SK-N-SH (cell line): ENCODE measurements at regions not wholly inside any gene's neighbourhood (a gene's known extent, or its start where the extent isn't known, plus 50 kb on each side); places are given as distances from the start of the nearest gene placed in this dataset.

Experiments used
- CTCF ChIA-PET: fragments of 300-600, 350-600 bp; formaldehyde crosslinking; extraction: SDS; loops from one replicate; lab custom pipeline; 2021; lab: Yijun Ruan, JAX
- POLR2A ChIA-PET: fragments of 350-600 bp; sonication (Branson Sonifier 250); formaldehyde crosslinking; extraction: SDS; loops from one replicate; lab custom pipeline; 2020; ENCODE audit warnings: antibody characterized with exemption, inconsistent platforms; lab: Yijun Ruan, JAX
- DNase-seq: peaks from one replicate; pipeline ENCODE4 v3.0.0; 2012
- H2AFZ ChIP-seq: fragments of 200-600 bp; sonication (generic); 2 replicates; pipeline ENCODE4 v1.8.1; 2016; ENCODE audit warnings: antibody characterized with exemption, mild to moderate bottlenecking, low read depth
- H3F3A ChIP-seq: fragments of 200-600 bp; sonication (generic); replicated peaks from 2 replicates; pipeline ENCODE3; 2016; ENCODE audit warnings: antibody characterized with exemption, mild to moderate bottlenecking; ENCODE audit not compliant: insufficient read depth
- H3K27ac ChIP-seq, 2 experiments: fragments of 200-500 bp in 1 of 2; fragments of 200-600 bp in 1 of 2; sonication (Bioruptor generic) in 1 of 2; sonication (generic), shearing (Covaris generic) in 1 of 2; 2 replicates each; pipeline versions ENCODE4 v1.5.1 to v1.6.1; 2014 to 2016; ENCODE audit warnings: low read depth in 2 of 2, inconsistent platforms in 1 of 2, low read length in 1 of 2, mild to moderate bottlenecking in 1 of 2, mixed read lengths in 1 of 2
- H3K27me3 ChIP-seq: fragments of 200-600 bp; sonication (generic), shearing (Covaris generic); 2 replicates; pipeline ENCODE4 v1.6.1; 2016; ENCODE audit warnings: mixed run types; ENCODE audit not compliant: insufficient read depth
- H3K36me3 ChIP-seq, 2 experiments: fragments of 200-500 bp in 1 of 2; fragments of 200-600 bp in 1 of 2; sonication (Bioruptor generic) in 1 of 2; sonication (generic) in 1 of 2; replicated peaks in 1 of 2; 2 replicates each; pipeline versions ENCODE3 to v1.5.1; 2014 to 2016; ENCODE audit warnings: low read length in 1 of 2, mild to moderate bottlenecking in 1 of 2; ENCODE audit not compliant: insufficient read depth in 2 of 2, control insufficient read depth in 1 of 2
- H3K4me1 ChIP-seq, 2 experiments: fragments of 200-500 bp in 1 of 2; fragments of 200-600 bp in 1 of 2; sonication (Bioruptor generic) in 1 of 2; sonication (generic), shearing (Covaris generic) in 1 of 2; 2 replicates each; pipeline versions ENCODE4 v1.5.1 to v1.6.1; 2014 to 2016; ENCODE audit warnings: low read depth in 1 of 2, low read length in 1 of 2, mixed run types in 1 of 2; ENCODE audit not compliant: insufficient read depth in 2 of 2, control insufficient read depth in 1 of 2
- H3K4me2 ChIP-seq: fragments of 200-600 bp; sonication (generic), shearing (Covaris generic); 2 replicates; pipeline ENCODE4 v1.6.1; 2017; ENCODE audit warnings: mixed run types
- H3K4me3 ChIP-seq, 2 experiments: fragments of 200-500 bp in 1 of 2; fragments of 200-600 bp in 1 of 2; sonication (Bioruptor generic) in 1 of 2; sonication (generic), shearing (Covaris generic) in 1 of 2; 2 replicates each; pipeline versions ENCODE4 v1.5.1 to v1.8.1; 2014 to 2016; ENCODE audit warnings: low read depth in 2 of 2, inconsistent platforms in 1 of 2, low read length in 1 of 2, mild to moderate bottlenecking in 1 of 2, mixed read lengths in 1 of 2, moderate library complexity in 1 of 2
- H3K79me2 ChIP-seq: fragments of 200-600 bp; sonication (generic); 2 replicates; pipeline ENCODE4 v1.8.1; 2017; ENCODE audit warnings: mild to moderate bottlenecking; ENCODE audit not compliant: insufficient read depth
- H3K9ac ChIP-seq: fragments of 200-600 bp; sonication (generic); 2 replicates; pipeline ENCODE4 v1.6.1; 2017; ENCODE audit warnings: mixed run types
- H3K9me2 ChIP-seq: fragments of 200-600 bp; sonication (generic); 2 replicates; pipeline ENCODE4 v1.6.1; 2017; ENCODE audit warnings: mixed run types
- H3K9me3 ChIP-seq: fragments of 200-600 bp; sonication (generic); 2 replicates; pipeline ENCODE4 v1.6.1; 2017; ENCODE audit warnings: mixed run types, mild to moderate bottlenecking, moderate library complexity
- H4K20me1 ChIP-seq: fragments of 200-600 bp; sonication (generic); 2 replicates; pipeline ENCODE4 v1.6.1; 2017; ENCODE audit warnings: mild to moderate bottlenecking, mixed run types; ENCODE audit not compliant: insufficient read depth
- CHD2 ChIP-seq: fragments of 150-350 bp; IDR thresholded peaks from 2 replicates; pipeline ENCODE4 v1.6.1; 2018; ENCODE audit warnings: low read length; ENCODE audit not compliant: partially characterized antibody
- ELF1 ChIP-seq: IDR thresholded peaks from 2 replicates; pipeline ENCODE4 v1.4.0; 2012
- GATA2 ChIP-seq: sonication (generic); formaldehyde crosslinking; IDR thresholded peaks from 2 replicates; pipeline ENCODE4 v1.5.0; 2020; ENCODE audit warnings: mild to moderate bottlenecking, missing genetic modification reagents
- MEF2A ChIP-seq: IDR thresholded peaks from 2 replicates; pipeline ENCODE4 v1.4.0; 2012; ENCODE audit warnings: low read depth, borderline replicate concordance
- MXI1 ChIP-seq: IDR thresholded peaks from 2 replicates; pipeline ENCODE4 v1.6.1; 2012; ENCODE audit warnings: mild to moderate bottlenecking, low read depth, low read length, improper control_type of control experiment
- NFIC ChIP-seq: IDR thresholded peaks from 2 replicates; pipeline ENCODE4 v1.4.0; 2012; ENCODE audit warnings: borderline replicate concordance
- NRF1 ChIP-seq: IDR thresholded peaks from 2 replicates; pipeline ENCODE4 v1.6.1; 2012; ENCODE audit warnings: low read depth, mild to moderate bottlenecking, low read length
- POLR2AphosphoS5 ChIP-seq: IDR thresholded peaks from 2 replicates; pipeline ENCODE4 v1.6.1; 2012; ENCODE audit warnings: low read depth, low read length
- RAD21 ChIP-seq: IDR thresholded peaks from 2 replicates; pipeline ENCODE4 v1.6.1; 2012; ENCODE audit warnings: mild to moderate bottlenecking, low read length
- REST ChIP-seq: IDR thresholded peaks from 2 replicates; pipeline ENCODE4 v1.6.1; 2012; ENCODE audit warnings: mild to moderate bottlenecking, low read depth, low read length, moderate library complexity
- RXRA ChIP-seq: IDR thresholded peaks from 2 replicates; pipeline ENCODE4 v1.4.0; 2012; ENCODE audit warnings: low read depth, mild to moderate bottlenecking, borderline replicate concordance
- SIN3A ChIP-seq: IDR thresholded peaks from 2 replicates; pipeline ENCODE4 v1.6.1; 2012; ENCODE audit warnings: low read depth, mild to moderate bottlenecking, low read length, moderate library complexity, borderline replicate concordance
- SMC3 ChIP-seq: IDR thresholded peaks from 2 replicates; pipeline ENCODE4 v1.6.1; 2012; ENCODE audit warnings: low read depth, low read length, improper control_type of control experiment
- TEAD4 ChIP-seq: IDR thresholded peaks from 2 replicates; pipeline ENCODE4 v1.4.0; 2012; ENCODE audit warnings: mild to moderate bottlenecking, borderline replicate concordance; ENCODE audit not compliant: insufficient read depth
- USF1 ChIP-seq: IDR thresholded peaks from 2 replicates; pipeline ENCODE4 v1.4.0; 2012; ENCODE audit warnings: low read depth, borderline replicate concordance
- USF2 ChIP-seq: fragments of 150-350 bp; IDR thresholded peaks from 2 replicates; pipeline ENCODE4 v1.6.1; 2017; ENCODE audit warnings: antibody characterized with exemption, low read length, low read depth, borderline replicate concordance
- whole genome bisulfite sequencing: methylation state at CpG from one replicate; pipeline ENCODE4 v1.1.6; 2017; ENCODE audit warnings: low lambda C conversion rate; 5-methylcytosine and 5-hydroxymethylcytosine counted together
- TF ChIP-seq, protein P1 (sequence below): IDR thresholded peaks from 2 replicates; pipeline ENCODE4 v1.4.0; 2012; ENCODE audit warnings: low read depth
- TF ChIP-seq, protein P2 (sequence below): IDR thresholded peaks from 2 replicates; pipeline ENCODE4; 2012

GRCh38 chr11:100556781-100557180 is 130.3 kb upstream of the ARHGAP42 start:
- no peaks in the 10 kb centered on the region for H3K9me2 ChIP-seq
- peaks cover 13% of the 10 kb centered on the region for H3K27me3 ChIP-seq
- H4K20me1 ChIP-seq = no peaks in the 10 kb centered on the region
- H3K36me3 ChIP-seq = no peaks in the 10 kb centered on the region
- no peaks in the 10 kb centered on the region for H3K9me3 ChIP-seq
- no peak overlapping the region for H2AFZ ChIP-seq
- 7% methylated on average over 1 of the region's 1 CpG for WGBS
- TF ChIP-seq RAD21 (no peak), GATA2 (CRISPR knock-in tag) (no peak), USF1 (no peak), NRF1 (no peak), TEAD4 (no peak), POLR2AphosphoS5 (no peak), MEF2A (no peak), ELF1 (no peak), CHD2 (no peak), RXRA (no peak), MXI1 (no peak), SMC3 (no peak), SIN3A (no peak), NFIC (no peak), USF2 (no peak), REST (no peak)
- TF ChIP-seq, protein P1, sequence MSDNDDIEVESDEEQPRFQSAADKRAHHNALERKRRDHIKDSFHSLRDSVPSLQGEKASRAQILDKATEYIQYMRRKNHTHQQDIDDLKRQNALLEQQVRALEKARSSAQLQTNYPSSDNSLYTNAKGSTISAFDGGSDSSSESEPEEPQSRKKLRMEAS = no peak
- TF ChIP-seq, protein P2, sequence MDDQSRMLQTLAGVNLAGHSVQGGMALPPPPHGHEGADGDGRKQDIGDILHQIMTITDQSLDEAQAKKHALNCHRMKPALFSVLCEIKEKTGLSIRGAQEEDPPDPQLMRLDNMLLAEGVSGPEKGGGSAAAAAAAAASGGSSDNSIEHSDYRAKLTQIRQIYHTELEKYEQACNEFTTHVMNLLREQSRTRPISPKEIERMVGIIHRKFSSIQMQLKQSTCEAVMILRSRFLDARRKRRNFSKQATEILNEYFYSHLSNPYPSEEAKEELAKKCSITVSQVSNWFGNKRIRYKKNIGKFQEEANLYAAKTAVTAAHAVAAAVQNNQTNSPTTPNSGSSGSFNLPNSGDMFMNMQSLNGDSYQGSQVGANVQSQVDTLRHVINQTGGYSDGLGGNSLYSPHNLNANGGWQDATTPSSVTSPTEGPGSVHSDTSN = no peak
- no peak for DNase-seq
- CTCF ChIA-PET = no interaction called here
- peaks cover 0 to 5% of the 10 kb centered on the region in 2 experiments; a peak in 1 of 4 replicates for H3K4me1 ChIP-seq
- no peak overlapping the region for H3K9ac ChIP-seq
- H3F3A ChIP-seq = no peaks in the 10 kb centered on the region
- H3K4me3 ChIP-seq = no peak overlapping the region
- POLR2A ChIA-PET = no interaction called here
- H3K79me2 ChIP-seq = no peaks in the 10 kb centered on the region
- H3K4me2 ChIP-seq = no peak overlapping the region
- H3K27ac ChIP-seq = no peak overlapping the region
